NCI-H2029 treated with DMSO at 0.1 percent for 48 hours (cell line): ENCODE measurements at regions not wholly inside any gene's neighbourhood (a gene's known extent, or its start where the extent isn't known, plus 50 kb on each side); places are given as distances from the start of the nearest gene placed in this dataset.
"Not testable (repeated sequence)": the region's sequence is repeated elsewhere in the genome, so short reads cannot be mapped to it uniquely, and the experiment has no call there.

ENCODE experiments used
- DNase-seq: peaks from one replicate; lab custom pipeline; 2025; lab: John Stamatoyannopoulos, UW

DNA sequence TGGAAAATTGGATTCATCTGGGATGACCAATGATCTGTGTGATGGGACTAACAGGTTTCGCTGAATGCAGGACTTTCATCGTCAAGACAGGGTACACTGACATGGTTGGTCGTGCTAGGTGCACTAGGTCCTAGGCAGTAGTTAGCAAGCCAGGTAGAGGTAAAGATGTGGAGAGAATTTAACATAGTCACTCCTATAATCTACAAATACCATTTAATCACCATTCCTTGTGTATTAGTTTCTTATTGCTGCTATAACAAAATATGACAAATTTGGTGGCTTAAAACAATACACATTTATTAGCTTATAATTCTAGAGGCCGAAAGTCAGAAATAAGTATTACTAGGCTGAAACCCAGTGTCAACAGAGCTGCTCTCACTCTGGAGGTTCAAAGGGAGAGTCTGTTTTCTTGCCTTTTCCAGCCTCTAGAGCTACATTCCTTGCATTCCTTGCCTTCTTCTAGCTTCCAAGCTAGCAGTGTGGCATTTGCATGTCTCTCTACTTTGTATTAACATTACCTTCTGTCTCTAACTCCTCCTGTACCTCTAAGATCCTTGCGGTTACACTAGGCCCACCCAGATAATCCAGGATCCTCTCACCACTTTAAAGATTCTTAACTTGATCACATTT is 98.7 kb upstream of the GRIA3 start:
- DNase-seq: no peak

DNA sequence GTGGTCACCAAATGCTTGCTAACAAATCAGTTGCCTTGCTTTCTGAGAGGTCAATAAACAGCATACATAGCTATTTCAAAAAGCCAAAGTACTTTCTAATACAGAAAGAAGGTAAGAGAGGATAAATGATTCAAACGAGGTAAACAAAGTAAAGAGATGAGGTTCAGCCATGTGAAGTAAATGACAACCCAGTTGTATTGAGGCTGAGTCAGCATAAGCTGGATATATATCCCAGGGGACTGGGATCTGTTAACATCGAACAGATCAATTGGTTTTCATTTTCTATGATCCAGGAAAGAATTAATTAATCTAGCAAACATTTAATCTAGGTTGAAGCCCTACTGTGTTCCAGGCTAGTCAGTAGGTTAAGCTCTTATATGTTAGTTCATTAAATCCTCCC is 97.3 kb upstream of the GRIA3 start:
- DNase-seq: no peak

DNA sequence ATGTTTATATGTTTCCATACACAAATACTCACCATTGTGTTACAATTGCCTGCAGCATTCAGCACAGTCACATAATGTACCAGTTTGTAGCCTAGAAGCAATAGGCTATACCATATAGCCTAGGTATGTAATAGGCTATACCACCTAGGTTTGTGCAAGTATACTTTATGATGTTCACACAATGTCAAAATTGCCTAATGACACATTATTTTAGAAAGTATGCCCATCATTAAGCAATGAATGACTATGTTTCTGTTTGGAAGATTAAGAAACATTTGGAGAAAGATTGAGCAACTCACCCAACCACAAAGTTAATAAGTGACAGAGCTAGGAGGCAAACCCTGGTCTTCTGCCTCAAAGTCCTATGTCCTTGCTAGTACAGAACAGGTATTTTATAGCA is 96.8 kb upstream of the GRIA3 start:
- DNase-seq: no peak

DNA sequence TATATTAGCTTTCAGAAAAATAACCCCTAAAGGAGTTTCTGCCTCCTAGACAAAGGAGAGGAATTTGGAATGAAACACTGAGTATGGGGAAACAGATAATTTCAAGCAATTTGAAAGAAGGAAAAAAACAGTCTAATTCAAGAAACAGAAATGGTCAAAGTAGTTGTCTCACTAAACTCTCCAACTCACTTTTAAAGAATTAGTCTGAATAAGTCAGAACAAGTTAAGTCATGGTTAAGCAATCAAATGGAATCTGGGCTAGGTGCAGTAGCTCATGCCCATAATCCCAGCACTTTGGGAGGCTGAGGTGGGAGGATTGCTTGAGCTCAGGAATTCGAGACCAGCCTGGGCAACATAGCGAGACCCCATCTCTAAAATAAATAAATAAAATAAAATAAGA is 95.7 kb upstream of the GRIA3 start:
- no peak for DNase-seq

DNA sequence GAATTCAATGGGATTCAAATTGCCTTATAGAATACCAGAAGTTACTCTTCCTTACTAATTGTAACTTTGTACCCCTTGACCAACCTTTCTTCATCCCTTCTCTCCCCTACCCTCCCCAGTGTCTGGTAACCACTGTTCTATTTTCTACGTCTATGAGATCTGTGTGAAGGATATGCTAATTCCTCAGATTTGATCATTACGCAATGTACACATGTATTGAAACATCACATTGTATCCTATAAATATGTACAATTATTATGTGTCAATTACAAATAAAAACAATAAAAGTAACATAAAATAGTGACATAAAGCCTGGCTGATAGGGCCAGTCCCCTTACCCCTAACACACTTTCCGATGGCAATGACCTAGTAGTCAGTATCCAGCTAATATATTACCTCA is 95.1 kb upstream of the GRIA3 start:
- no peak for DNase-seq

DNA sequence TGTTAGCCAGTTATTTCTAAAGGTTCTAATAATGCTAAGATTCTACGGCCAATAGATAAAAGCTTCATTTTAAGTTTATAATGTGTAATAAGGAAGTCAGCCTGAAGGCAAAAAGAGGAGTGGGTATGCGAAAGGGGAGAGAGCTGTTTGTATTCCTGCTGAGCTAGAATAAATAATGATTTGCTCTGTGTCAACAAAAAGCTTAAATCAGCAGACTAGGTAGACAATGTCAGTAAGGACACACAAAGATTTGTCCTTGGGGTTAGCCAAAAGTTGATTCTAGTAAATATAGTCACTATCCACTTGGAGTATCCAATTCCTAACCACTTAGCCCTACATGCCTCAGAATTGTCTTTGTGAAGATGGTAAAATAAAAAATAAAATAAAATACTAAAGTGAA is 90.3 kb upstream of the GRIA3 start:
- DNase-seq: no peak

DNA sequence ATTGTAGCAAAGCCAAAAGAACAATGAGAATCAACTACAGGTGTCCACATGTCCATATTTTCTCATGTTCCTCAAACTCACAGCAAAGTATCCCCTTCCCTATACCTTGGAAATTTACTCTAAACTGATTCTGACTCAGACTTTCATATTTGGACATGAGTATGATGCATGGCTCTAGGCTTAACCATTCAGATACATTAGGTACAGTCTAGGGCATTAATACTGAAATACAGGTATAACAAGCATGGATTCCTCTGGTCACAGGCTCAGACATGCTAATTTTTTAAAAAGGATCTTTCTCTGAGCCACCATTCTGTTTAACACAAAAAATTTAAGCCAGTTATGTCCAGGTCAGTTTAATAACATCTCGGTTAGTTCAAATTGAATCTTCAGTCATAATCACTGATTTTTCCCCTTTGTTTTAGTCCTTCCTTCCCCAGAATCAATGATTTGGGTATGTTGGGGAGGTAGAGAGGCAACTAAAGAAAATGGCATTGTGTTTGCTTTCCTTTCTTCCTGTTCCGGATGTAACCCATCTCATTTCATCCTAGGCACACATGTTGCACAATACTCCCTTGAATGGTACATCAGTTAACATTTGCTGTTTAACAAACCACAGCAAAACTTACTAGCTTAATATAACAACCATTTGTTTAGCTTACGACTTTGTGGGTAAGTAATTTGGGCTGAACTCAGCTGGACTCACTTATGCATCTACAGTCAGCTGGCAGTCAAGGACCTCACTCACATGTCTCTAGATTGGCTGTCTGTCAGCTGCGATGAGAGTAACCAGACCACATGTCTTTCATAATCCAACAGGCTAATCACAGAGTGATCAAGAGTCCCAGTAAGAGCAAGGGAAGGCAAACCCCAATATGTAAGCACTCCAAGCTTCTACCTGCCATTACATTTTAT is 75.3 kb upstream of the GRIA3 start:
- no peak for DNase-seq

DNA sequence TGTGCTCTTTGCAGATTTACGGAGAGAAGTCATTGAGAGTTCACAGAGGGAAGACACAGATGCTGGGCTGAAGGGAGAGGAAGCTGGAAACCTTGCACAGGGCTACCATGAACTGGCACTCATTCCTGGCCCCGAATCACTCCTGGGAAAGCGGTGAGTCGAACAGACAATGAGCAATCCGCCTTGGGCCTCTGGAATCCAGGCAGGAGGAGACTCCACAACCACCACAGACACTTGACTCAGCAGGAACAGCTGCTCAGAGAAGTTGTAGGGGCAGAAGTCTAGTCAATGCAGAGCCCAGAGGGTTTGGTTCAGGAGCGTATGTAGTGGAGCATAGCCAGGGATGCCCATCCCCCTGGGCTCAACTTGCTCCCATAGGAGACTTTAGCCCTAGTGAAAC is 62.8 kb upstream of the GRIA3 start:
- DNase-seq: no peak

DNA sequence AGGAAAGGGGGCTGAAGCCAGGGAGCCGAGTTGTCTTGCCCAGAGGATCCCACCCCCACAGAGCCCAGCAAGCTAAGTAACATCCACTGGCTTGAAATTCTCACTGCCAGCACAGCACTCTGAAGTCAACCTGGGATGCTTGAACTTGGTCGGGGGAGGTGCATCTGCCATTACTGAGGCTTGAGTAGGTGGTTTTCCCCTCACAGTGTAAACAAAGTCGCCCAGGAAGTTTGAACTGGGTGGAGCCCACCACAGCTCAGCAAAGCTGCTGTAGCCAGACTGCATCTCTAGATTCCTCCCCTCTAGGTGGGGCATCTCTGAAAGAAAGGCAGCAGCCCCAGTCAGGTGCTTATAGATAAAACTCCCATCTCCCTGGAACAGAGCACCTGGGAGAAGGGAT is 54.3 kb upstream of the GRIA3 start:
- not testable (repeated sequence) for DNase-seq
